Superior temporal gyrus (tissue), 1 donor: ENCODE measurements at regions not wholly inside any gene's neighbourhood (a gene's known extent, or its start where the extent isn't known, plus 50 kb on each side); places are given as distances from the start of the nearest gene placed in this dataset.
A peak's percentile ranks its signal among the peaks of the same experiment; 100 is the strongest.

ENCODE experiments used
- DNase-seq: peaks from one replicate; pipeline ENCODE4 v3.0.0-alpha.2; 2016; ENCODE audit errors: extremely low spot score

DNA sequence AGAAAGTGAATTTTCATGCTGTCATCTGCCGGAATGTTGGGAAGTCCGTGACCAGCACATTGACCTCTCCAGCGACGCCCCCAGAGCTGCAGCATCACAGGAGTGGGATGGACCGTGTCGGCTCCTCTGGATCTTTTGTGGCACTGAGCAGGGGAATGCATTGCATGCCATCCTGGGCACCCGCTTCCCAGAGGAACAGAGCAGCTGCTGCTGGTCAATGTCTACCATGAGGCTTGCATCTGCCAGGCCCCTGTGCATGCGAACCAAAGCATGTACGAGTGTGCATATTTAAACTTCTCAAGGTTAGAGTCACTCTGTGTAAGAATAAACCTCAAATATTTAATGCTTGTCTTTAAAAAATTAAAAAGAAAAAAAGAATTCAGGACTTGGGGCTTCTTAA is 414.8 kb downstream of the GADD45G start:
- DNase-seq = no peak

GRCh38 chr9:90020276-90020871 is 415.6 kb downstream of the GADD45G start:
- DNase-seq = no peak

GRCh38 chr9:90021216-90021906 is 416.5 kb downstream of the GADD45G start:
- no peak for DNase-seq

DNA sequence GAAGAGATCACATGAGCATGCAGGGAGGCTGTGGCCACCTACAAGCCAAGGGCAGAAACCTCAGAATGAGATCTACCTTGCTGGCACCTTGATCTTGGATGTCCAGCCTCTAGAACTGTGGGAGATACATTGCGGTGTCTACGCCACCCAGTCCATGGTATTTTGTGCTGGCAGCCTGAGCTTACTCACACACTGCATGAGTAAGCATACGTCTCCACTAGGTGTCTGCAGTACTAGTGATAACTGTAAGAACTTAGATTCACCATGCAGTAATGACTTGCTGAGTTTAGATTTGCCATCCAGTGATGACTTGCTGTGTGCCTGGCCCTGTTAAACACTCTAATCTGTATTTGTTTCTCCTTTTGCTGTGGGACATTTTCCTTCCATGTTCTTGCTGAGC is 417.7 kb downstream of the GADD45G start:
- DNase-seq = no peak

DNA sequence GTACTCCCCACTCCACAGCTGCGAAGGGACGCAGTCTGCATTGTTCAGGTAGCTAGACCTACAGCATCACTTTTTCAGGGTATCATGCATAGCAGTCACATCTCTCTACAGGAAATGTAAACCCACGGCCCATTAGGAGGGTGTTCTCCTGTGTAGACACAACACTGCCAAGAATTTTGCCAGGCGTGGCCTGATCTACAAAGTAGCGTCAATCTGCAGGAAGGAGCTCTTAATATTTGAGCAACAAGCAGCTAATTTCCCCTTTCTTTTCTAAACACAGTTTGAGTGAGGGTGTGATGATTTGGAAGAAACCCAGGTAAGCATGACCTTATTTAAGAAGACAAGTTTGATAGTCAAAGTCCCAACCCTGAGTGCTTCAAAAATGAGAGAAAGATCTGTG is 419.0 kb downstream of the GADD45G start:
- DNase-seq = no peak

- no peak for DNase-seq
Observed at GRCh38 chr9:90024409-90024808, 419.6 kb downstream of the GADD45G start.

DNA sequence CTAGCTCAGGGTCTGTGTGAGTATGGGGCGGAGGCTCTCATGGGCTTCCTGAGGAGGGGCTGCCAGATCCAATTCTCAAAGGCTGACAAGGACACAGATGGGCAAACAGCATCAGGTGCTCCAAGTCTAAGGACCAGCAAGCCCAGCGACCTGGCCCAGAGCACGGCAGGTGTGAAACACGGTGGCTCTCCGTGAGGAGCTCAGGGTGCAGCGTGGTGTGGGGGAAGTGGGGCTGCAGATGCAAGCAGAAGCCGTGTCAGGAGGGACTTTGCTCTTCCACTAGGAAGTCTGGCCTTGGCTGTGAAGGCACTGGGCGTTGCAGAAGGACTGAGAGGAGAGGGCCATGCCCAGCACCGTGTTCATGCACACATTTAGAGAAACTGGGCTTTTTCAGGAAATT is 420.0 kb downstream of the GADD45G start:
- no peak for DNase-seq

DNA sequence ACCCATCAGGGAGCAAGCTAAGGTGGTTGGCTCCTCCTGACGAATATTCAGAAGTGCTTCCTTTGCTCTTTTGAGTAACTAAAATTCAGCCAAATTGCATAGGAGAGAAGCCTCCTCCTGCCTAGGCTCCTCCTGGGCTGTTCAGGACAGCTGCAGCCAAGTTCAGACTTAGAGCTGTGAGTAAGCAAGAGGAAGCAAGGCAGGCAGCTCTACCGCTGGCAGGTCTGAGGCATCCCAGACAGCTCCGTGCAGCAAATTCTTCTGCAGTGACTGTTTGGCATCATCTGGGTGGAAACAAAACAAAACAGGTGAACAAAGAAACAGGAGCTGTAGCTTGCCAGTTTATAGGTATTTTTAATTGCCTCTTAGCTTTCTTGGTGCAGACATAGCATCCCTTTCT is 421.0 kb downstream of the GADD45G start:
- DNase-seq = no peak

DNA sequence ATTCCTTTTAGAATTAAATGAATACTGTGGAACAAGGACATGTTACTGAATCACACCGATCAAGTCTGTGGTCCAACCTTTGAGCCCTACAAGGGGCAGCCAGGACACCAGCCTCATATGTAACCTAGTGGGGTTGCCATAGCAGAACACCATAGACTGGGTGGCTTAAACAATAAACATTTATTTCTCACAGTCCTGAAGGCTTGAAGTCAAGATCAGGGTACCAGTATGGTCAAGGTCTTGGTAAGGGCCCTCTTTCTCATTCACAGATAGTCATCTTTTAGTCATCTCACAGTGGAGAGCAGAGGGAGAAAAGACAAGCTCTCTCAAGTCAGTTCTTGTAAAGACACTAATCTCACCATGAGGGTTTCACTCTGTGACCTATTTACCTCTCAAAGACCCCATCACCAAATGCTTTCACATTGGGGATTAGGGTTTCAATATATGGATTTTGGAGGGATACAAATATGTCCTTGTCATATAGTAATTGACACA is 422.5 kb downstream of the GADD45G start:
- no peak for DNase-seq

- no peak for DNase-seq
Observed at GRCh38 chr9:90029386-90029785, 424.6 kb downstream of the GADD45G start.

DNA sequence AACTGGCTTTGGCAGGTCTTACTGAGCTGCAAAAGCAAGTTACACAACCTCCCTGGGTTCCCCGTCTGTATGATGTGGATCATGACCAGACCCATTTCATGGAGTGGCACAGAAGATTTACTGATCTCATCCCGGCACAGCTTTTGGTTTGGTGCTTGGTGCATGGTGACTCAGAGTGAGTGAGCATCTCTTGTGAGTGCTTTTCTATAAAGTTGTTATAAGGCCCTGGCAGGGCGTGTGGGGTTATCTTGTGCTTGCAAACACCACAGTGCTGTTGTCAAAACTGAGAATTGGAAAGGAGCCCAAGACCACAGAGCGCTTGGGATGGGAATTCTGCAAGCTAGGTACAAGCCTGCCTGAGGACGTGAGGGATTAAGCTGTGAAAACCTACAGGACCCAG is 425.2 kb downstream of the GADD45G start:
- DNase-seq = no peak

- DNase-seq = no peak
Observed at GRCh38 chr9:90032296-90033027, 427.6 kb downstream of the GADD45G start.

GRCh38 chr9:90033028-90033650 is 428.3 kb downstream of the GADD45G start:
- DNase-seq = no peak

GRCh38 chr9:90034071-90034470 is 429.3 kb downstream of the GADD45G start:
- DNase-seq = no peak

DNA sequence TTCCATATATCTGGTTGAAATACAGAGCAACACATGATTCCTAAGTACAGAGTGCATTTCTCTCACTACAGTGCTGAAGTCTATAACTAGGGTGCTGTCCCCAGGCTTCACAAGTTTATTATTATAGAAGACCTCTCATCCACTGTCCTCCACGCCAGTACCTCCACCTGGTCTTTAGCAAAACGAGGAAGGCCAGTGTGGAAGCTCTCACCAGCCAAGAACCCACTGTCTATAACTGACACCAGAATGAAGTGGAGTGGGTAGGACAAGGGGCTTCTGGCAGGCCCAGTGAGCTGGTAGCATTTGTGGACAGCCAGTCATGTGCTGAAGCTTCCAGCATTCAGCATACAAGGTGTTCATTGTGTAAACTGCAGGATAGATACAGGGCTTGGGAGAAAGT is 430.7 kb downstream of the GADD45G start:
- DNase-seq = no peak

DNA sequence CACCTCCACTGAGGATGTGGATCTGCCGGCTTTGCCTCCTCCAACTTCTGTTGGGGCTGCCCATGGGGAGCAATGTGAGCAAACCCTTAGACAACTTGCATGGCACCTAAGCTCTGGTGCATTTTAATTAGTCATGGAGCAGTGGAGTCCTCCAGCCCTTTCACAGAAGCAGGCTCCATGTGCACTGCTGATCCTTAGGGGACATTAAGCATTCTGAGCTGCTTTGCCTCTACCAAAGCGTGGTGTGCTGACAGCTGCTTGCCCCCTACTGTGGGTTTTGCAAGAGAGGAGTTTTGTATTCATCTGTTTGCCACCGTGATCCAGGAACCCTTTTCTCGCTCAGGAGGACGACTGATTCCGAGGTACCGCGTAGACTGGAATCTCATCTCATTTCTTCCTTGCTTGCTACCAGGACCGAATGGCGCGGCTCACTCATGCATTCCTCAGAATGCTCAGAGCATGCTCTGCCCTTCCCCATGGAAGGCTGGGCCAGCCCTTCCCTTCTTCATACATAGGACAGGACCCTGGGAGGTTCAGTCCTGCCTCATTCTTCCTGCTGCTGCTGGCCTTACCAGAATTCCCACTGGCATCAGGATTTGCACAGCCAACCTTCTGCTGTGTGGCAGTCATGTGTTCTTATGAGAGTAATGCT is 432.5 kb downstream of the GADD45G start:
- no peak for DNase-seq

- DNase-seq = no peak
Observed at GRCh38 chr9:90038763-90039162, 434.0 kb downstream of the GADD45G start.

- no peak for DNase-seq
Observed at GRCh38 chr9:90044263-90044662, 439.5 kb downstream of the GADD45G start.

DNA sequence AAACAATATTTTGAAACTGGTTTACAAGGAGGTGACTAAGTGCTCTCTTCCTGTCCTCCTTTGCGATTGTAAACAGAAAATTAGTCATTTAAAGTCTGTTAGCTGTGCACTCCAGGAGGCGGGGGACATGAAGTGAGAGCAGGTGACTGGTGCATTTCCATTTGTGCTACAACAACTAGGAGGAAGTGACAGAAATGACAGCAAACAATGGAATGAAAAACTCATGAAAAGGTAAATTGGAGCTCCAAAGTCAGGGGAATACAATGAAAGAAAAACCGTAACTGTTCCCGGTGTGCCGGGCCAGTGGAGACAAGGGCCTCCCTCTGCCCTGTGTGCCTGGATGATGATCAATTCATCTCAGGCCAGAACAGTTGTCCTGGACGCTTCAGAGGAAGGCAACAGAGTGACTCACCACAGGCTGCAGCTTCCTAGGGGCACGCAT is 439.9 kb downstream of the GADD45G start:
- no peak for DNase-seq

- DNase-seq = peak; percentile 21
Observed at GRCh38 chr9:90046317-90046861, 441.6 kb downstream of the GADD45G start.

DNA sequence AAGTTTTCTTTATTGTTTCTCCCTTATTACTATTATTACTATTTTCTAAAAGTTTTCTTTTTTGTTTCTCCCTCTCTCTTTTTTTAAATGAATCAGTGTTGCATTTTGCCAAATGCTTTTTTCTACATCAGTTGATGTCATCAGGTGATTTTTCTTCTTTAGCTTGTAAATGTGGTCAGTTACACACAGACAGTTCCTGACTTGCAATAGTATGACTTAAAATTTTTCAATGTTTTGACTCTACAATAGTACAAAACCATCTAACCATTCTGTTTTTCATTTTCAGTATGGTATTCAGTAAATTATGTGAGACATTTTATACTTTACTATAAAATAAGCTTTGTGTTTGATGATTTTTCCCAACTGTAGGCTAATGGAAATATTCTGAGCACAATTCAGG is 443.0 kb downstream of the GADD45G start:
- DNase-seq = no peak

GRCh38 chr9:90052366-90052765 is 447.6 kb downstream of the GADD45G start:
- no peak for DNase-seq
